Progenitor cell of endocrine pancreas (in vitro differentiated cells): ENCODE measurements at regions not wholly inside any gene's neighbourhood (a gene's known extent, or its start where the extent isn't known, plus 50 kb on each side); places are given as distances from the start of the nearest gene placed in this dataset.

Experiments
- DNase-seq: peaks from one replicate; pipeline ENCODE4 v3.0.0; 2021; ENCODE audit warnings: low spot score; ENCODE audit not compliant: unreplicated experiment
- H3K27ac Mint-ChIP-seq: 2 replicates; pipeline ENCODE4 v1.8.0; 2021; ENCODE audit warnings: mild to moderate bottlenecking, moderate library complexity, mixed read lengths
- H3K27me3 Mint-ChIP-seq: 2 replicates; pipeline ENCODE4 v1.8.0; 2021; ENCODE audit warnings: mixed read lengths
- H3K36me3 Mint-ChIP-seq: 2 replicates; pipeline ENCODE4 v1.8.0; 2022; ENCODE audit warnings: mixed read lengths; ENCODE audit not compliant: insufficient read depth
- H3K4me1 Mint-ChIP-seq: 2 replicates; pipeline ENCODE4 v1.8.0; 2021; ENCODE audit warnings: low read depth, mixed read lengths
- H3K4me3 Mint-ChIP-seq: 2 replicates; pipeline ENCODE4 v1.8.0; 2021; ENCODE audit warnings: low read depth, mild to moderate bottlenecking, moderate library complexity, mixed read lengths
- H3K9me3 Mint-ChIP-seq: 2 replicates; pipeline ENCODE4 v1.8.0; 2021; ENCODE audit warnings: low read depth, mixed read lengths
- TF ChIP-seq, protein P1 (sequence below): fragments of 200-600 bp; sonication (generic); IDR thresholded peaks from one replicate; pipeline ENCODE4 v1.5.0; 2021; ENCODE audit warnings: antibody characterized with exemption, mild to moderate bottlenecking; ENCODE audit not compliant: unreplicated experiment

DNA sequence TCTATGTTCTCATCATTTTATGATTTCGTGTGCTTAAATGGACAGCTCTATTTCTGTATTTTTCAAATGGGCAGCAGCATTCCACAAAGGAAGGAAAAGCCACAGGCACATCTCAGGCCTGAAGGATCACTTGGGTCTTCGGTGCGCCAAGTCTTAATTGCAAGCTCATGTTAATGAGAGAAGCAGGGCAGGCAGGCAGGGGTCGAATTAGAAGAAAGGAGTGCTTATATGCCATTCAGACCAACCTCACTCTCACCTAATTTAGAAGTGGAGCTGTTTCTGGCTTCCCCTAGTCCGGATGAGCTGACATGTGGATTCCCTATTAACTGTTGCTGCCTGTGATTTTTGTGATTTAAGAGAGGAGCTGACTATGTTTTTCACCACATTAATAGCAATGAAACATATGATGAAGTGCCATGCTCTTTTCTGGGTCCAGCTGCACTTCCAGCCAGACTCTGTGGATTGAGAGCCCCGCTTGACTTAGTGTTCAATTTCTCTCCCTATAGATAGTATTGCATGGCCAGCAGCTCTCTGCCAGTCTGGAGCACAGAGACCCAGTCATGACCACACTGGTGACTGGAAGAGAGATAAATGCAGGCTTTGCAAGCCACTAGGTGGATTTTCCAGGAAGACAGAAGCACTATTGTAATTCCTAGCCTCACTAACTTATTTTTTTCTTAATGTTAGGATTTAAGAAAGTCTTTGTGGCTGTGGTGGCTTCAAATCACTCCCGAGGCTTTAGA, 373.9 kb upstream of the FAT3 start:
- no peaks in the 10 kb centered on the region for H3K27me3 Mint-ChIP-seq
- TF ChIP-seq, protein P1, sequence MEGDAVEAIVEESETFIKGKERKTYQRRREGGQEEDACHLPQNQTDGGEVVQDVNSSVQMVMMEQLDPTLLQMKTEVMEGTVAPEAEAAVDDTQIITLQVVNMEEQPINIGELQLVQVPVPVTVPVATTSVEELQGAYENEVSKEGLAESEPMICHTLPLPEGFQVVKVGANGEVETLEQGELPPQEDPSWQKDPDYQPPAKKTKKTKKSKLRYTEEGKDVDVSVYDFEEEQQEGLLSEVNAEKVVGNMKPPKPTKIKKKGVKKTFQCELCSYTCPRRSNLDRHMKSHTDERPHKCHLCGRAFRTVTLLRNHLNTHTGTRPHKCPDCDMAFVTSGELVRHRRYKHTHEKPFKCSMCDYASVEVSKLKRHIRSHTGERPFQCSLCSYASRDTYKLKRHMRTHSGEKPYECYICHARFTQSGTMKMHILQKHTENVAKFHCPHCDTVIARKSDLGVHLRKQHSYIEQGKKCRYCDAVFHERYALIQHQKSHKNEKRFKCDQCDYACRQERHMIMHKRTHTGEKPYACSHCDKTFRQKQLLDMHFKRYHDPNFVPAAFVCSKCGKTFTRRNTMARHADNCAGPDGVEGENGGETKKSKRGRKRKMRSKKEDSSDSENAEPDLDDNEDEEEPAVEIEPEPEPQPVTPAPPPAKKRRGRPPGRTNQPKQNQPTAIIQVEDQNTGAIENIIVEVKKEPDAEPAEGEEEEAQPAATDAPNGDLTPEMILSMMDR: no peak
- no peaks in the 10 kb centered on the region for H3K9me3 Mint-ChIP-seq
- no peak overlapping the region for H3K27ac Mint-ChIP-seq
- no peak overlapping the region for H3K4me3 Mint-ChIP-seq
- no peaks in the 10 kb centered on the region for H3K36me3 Mint-ChIP-seq
- peaks cover 1% of the 10 kb centered on the region for H3K4me1 Mint-ChIP-seq
- no peak for DNase-seq

DNA sequence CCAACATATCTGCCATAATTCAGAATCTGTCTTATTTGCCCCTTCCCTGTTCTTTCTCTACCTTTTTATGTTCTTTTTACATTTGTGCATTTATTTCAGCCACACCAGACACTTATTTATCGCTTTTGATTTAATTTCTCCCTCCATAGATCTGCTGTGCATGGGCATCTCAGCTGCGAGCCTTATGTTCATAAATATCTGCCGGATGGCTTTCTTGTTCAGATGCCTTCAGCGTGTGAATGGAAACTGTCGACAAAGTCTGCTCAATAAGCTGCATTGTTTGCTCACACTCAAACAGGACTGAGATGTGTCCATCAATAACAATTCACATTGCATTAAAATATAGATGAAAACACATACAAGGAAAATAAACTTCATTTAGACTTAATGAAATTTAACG, 374.6 kb upstream of the FAT3 start:
- Mint-ChIP-seq H3K4me3 (no peak overlapping the region), H3K4me1 (peaks cover 1% of the 10 kb centered on the region), H3K9me3 (no peaks in the 10 kb centered on the region), H3K36me3 (no peaks in the 10 kb centered on the region), H3K27me3 (no peaks in the 10 kb centered on the region), H3K27ac (no peak overlapping the region)
- TF ChIP-seq, protein P1: no peak
- DNase-seq: no peak

GRCh38 chr11:91846649-91847048, 378.0 kb upstream of the FAT3 start:
- no peak for DNase-seq
- no peaks in the 10 kb centered on the region for H3K36me3 Mint-ChIP-seq
- H3K27ac Mint-ChIP-seq: no peak overlapping the region
- TF ChIP-seq, protein P1: no peak
- H3K27me3 Mint-ChIP-seq: no peaks in the 10 kb centered on the region
- H3K9me3 Mint-ChIP-seq: no peaks in the 10 kb centered on the region
- peaks cover 1% of the 10 kb centered on the region for H3K4me1 Mint-ChIP-seq
- no peak overlapping the region for H3K4me3 Mint-ChIP-seq

GRCh38 chr11:91846002-91846401, 378.6 kb upstream of the FAT3 start:
- Mint-ChIP-seq H3K9me3 (no peaks in the 10 kb centered on the region), H3K27ac (no peak overlapping the region), H3K36me3 (no peaks in the 10 kb centered on the region), H3K27me3 (no peaks in the 10 kb centered on the region), H3K4me1 (peaks cover 1% of the 10 kb centered on the region), H3K4me3 (no peak overlapping the region)
- DNase-seq: no peak
- TF ChIP-seq, protein P1: no peak

DNA sequence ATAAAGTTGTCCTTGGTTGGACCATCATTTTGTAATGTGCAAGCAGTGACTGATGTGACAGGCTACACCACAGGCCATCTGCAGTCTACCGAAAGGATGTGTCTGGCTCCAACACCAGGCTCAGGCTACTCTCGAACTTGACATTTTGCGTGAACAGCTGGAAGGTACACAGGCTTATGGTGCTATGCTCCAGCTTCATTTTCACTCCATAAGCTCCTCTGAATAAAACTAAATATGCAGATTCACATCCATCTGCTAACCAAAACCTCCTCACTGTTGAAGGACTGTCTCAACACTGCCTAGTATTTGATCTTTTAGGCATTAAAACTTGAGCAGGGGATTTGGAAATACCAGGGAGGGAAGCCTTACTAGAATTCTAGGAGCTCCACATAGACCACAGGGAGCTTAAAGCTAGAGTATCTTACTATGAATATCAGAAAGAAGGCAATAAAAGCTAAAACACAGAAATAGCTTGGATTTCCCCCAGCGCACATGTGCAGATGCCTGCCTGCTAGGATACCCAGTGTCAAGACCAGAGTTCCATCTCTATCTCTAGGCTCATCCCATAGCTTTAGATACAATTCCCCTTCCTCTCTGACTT, 383.9 kb upstream of the FAT3 start:
- Mint-ChIP-seq H3K36me3 (no peaks in the 10 kb centered on the region), H3K4me3 (no peak overlapping the region), H3K27me3 (no peaks in the 10 kb centered on the region), H3K4me1 (peaks cover 18% of the 10 kb centered on the region), H3K9me3 (no peaks in the 10 kb centered on the region), H3K27ac (no peak overlapping the region)
- no peak for DNase-seq
- TF ChIP-seq, protein P1: no peak
